HUES48 (cell line): ENCODE measurements at regions not wholly inside any gene's neighbourhood (a gene's known extent, or its start where the extent isn't known, plus 50 kb on each side); places are given as distances from the start of the nearest gene placed in this dataset.

Experiments
- H3K27ac ChIP-seq: one replicate; pipeline ENCODE4 v1.7.0; 2013; ENCODE audit warnings: low read depth, low read length, inconsistent platforms
- H3K27me3 ChIP-seq: 2 replicates; pipeline ENCODE4 v1.6.1; 2013; ENCODE audit warnings: mild to moderate bottlenecking, low read length; ENCODE audit not compliant: control insufficient read depth, insufficient read depth
- H3K36me3 ChIP-seq: 2 replicates; pipeline ENCODE4 v1.6.1; 2013; ENCODE audit warnings: low read length; ENCODE audit not compliant: control insufficient read depth, insufficient read depth
- H3K4me1 ChIP-seq: 2 replicates; pipeline ENCODE4 v1.6.1; 2013; ENCODE audit warnings: mild to moderate bottlenecking, low read length; ENCODE audit not compliant: control insufficient read depth, insufficient read depth
- H3K4me3 ChIP-seq: 2 replicates; pipeline ENCODE4 v1.5.1; 2013; ENCODE audit warnings: mild to moderate bottlenecking, low read depth, low read length
- H3K9ac ChIP-seq: 2 replicates; pipeline ENCODE4 v1.6.1; 2013; ENCODE audit warnings: mild to moderate bottlenecking, low read depth, low read length, moderate library complexity
- H3K9me3 ChIP-seq: 2 replicates; pipeline ENCODE4 v1.6.1; 2013; ENCODE audit warnings: low read length; ENCODE audit not compliant: control insufficient read depth, insufficient read depth

- Histone ChIP-seq H3K27ac (no peak overlapping the region), H3K9ac (no peak overlapping the region), H3K27me3 (no peaks in the 10 kb centered on the region), H3K9me3 (no peaks in the 10 kb centered on the region), H3K36me3 (no peaks in the 10 kb centered on the region), H3K4me3 (no peak overlapping the region), H3K4me1 (no peaks in the 10 kb centered on the region)
Measured at GRCh38 chr3:140752499-140752898, 74.6 kb downstream of the TRIM42 start.

DNA sequence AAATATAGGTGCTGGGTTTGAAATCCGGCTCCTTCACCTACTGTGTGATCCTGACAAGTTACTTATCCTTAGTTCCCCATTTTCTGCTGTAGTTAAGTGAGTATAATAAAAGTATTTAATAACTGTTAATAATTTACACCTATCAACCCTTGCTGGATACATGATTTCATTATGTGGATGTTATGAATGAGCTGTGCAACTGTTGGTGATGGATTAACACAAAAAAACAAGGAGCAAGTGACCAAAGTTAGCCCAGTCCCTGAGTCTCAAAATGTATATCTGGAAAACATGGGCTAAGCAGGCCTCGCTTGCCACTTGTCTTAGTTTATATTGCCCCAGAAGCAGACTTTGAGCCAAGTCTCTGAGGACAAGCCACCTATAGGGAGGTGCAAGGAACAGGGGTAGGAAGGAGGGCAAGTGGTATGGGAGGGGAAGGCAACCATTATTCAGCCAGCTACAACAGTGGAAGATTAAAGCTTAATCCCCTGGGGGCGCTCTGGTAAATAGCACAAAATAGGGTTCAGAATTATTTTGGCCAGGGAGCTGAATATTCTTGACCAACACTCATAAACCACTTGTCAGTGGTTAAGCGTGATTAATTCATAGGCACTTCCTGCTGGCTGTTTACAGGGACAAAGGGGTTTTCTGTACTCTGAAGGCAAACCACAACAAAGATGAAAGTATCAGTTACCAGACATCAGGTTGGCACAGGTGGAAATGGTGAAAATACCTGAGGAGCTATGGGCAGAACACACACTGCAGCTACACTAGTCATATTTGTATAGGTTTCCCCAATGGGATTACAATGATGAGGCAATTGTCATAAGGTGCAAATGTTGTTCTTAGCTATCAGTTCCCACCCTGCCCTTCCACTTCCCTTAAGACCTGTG, 76.2 kb downstream of the TRIM42 start:
- Histone ChIP-seq H3K27me3 (no peaks in the 10 kb centered on the region), H3K9ac (no peak overlapping the region), H3K36me3 (no peaks in the 10 kb centered on the region), H3K27ac (no peak overlapping the region), H3K4me3 (no peak overlapping the region), H3K9me3 (no peaks in the 10 kb centered on the region), H3K4me1 (no peaks in the 10 kb centered on the region)

- no peaks in the 10 kb centered on the region for H3K9me3 ChIP-seq
- H3K4me3 ChIP-seq = no peak overlapping the region
Measured at GRCh38 chr3:140754936-140755335, 77.1 kb downstream of the TRIM42 start.

DNA sequence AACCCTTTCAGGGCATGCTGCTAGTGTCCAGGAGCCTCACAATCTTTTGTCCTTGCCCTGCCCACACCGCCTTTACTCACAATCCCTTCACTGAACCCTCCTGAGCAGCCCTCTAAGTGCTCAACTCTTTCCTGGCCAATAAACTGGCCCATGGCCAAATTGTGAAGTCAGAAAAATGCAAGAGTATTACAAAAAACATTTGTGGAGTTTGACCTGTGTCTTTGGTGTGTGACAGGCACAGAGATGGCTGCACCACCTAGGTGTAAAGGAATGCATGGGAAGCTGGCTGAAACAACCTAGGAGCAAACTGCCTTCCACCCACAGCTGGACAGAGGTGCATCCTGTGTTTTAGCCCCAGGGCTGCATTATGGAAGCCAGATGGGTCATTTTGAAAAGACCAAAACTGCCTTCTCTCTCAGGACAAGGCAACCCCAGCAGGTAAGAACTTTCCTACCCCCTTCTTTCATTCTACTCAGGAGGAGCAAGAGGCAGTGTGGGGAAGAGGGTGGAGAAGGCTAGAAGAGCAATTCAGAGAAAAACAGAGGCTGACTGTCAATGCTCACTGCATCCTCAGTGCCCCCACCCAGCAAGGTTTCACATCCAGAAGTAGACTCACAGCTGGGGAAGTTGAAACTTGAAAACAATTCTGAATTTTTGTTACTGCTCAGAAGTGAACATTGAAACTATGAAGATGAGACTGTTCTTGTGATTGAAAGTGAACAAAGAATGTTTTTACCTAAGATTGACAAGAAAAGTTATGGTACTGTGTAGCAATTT, 78.6 kb downstream of the TRIM42 start:
- H3K27ac ChIP-seq = no peak overlapping the region
- no peaks in the 10 kb centered on the region for H3K4me1 ChIP-seq
- H3K9ac ChIP-seq = no peak overlapping the region

More at GRCh38 chr3:140754936-140755335, 77.1 kb downstream of the TRIM42 start:
- Histone ChIP-seq H3K9ac (no peak overlapping the region), H3K36me3 (no peaks in the 10 kb centered on the region), H3K27me3 (no peaks in the 10 kb centered on the region), H3K27ac (no peak overlapping the region), H3K4me1 (no peaks in the 10 kb centered on the region)

DNA sequence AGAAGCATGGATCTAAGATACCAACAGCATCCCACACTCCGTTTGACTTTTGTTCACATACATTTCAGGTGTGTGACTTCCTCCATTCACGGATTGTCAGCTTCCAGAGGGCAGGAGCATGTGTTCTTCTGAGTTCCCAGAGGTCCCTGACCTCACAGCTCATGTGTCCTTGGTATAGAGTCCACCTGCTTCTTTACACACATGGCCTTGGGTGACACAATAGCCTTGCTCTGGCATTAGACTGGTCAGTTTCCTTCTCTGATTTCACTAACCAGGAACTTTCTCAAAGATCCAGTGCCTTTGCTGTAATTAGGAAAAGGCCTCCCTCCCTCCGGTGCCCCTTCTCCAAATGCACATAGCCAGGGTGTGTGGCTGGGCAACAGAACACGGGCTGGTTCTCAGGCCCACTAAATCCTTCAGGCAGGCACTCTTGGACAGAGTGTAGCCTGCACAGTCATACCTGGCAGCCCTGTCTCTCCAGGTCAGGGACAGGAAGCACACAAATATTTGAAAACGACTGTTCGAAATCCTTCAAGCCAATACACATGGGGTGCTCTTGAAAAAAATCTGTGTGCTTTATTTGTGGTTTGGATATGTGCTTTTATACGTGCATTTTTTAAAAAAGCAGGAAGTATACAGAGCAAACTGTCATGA, 81.1 kb downstream of the TRIM42 start:
- Histone ChIP-seq H3K9me3 (no peaks in the 10 kb centered on the region), H3K36me3 (no peaks in the 10 kb centered on the region), H3K9ac (no peak overlapping the region), H3K4me1 (peaks cover 10% of the 10 kb centered on the region), H3K27ac (no peak overlapping the region), H3K4me3 (no peak overlapping the region), H3K27me3 (no peaks in the 10 kb centered on the region)

More for the DNA sequence above, 78.6 kb downstream of the TRIM42 start:
- Histone ChIP-seq H3K4me3 (no peak overlapping the region), H3K27me3 (no peaks in the 10 kb centered on the region), H3K9me3 (no peaks in the 10 kb centered on the region), H3K36me3 (no peaks in the 10 kb centered on the region)

DNA sequence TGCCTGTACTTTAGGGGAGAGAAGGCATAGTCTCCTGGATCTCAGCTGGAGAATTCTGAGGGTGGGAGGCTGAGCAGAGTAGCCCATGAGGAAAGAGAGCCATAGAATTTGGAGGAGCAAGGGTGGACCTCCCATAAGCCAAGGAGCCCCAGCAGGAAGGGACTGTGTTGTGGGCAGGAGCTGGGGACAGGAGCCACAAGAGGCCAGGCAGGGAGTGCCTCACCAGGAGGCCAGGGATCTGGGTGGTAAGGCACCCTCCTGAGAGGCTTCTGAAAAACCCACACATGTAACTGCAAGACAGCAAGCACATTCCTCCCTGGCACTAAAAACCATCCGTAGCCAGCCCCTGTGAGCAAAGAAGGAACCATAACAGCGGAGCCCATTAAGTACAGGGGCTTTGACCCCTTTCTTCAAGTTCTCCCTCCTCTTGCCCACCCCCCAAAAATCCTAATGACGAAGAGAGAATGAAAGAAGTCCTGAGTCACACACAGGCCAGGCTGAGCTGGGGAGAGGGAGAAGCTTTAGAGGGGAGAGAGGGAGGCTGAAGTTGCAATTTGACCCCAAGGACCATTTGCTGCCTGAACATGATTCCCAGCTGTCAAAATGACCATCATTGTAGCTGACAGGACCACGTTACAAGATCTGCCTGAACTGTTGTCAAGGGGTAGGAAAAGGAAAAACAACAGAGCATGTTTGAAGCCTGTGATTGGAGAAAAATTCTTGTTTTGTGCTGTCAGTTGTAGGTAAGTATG, 82.6 kb downstream of the TRIM42 start:
- Histone ChIP-seq H3K27me3 (no peaks in the 10 kb centered on the region), H3K36me3 (no peaks in the 10 kb centered on the region), H3K4me1 (peaks cover 11% of the 10 kb centered on the region), H3K27ac (no peak overlapping the region), H3K9ac (no peak overlapping the region), H3K4me3 (no peak overlapping the region), H3K9me3 (no peaks in the 10 kb centered on the region)

GRCh38 chr3:140761076-140761639, 83.3 kb downstream of the TRIM42 start:
- H3K36me3 ChIP-seq = no peaks in the 10 kb centered on the region
- no peak overlapping the region for H3K9ac ChIP-seq
- no peak overlapping the region for H3K4me3 ChIP-seq
- no peaks in the 10 kb centered on the region for H3K9me3 ChIP-seq
- H3K4me1 ChIP-seq = peaks cover 11% of the 10 kb centered on the region
- H3K27ac ChIP-seq = no peak overlapping the region
- no peaks in the 10 kb centered on the region for H3K27me3 ChIP-seq

- Histone ChIP-seq H3K36me3 (no peaks in the 10 kb centered on the region), H3K9ac (no peak overlapping the region), H3K4me3 (no peak overlapping the region), H3K27me3 (no peaks in the 10 kb centered on the region), H3K4me1 (peaks cover 11% of the 10 kb centered on the region), H3K9me3 (no peaks in the 10 kb centered on the region), H3K27ac (no peak overlapping the region)
Measured at GRCh38 chr3:140762746-140763145, 84.9 kb downstream of the TRIM42 start.

- H3K27ac ChIP-seq = no peak overlapping the region
- no peaks in the 10 kb centered on the region for H3K27me3 ChIP-seq
- H3K9me3 ChIP-seq = no peaks in the 10 kb centered on the region
- H3K4me3 ChIP-seq = no peak overlapping the region
- H3K9ac ChIP-seq = no peak overlapping the region
- H3K36me3 ChIP-seq = no peaks in the 10 kb centered on the region
- peaks cover 11% of the 10 kb centered on the region for H3K4me1 ChIP-seq
Measured at GRCh38 chr3:140763532-140763931, 85.7 kb downstream of the TRIM42 start.

DNA sequence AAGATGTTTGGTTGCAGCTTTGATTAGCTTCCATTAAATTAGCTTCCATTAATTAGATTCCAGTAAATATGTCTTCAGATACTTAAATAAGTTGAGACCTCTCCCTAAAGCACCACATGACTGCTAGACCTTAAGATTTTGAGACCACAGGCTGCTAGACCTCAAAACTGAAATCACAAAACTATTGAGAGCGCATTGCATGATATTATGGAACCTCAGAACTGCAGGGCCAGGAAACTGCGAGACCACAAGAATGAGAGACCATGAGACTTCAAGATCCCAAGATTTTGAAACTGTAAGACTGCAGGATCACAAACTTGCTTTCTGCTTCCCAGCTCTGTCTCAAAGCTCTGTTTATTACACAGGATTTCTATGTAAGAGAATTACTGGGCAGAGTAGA, 87.4 kb downstream of the TRIM42 start:
- no peak overlapping the region for H3K9ac ChIP-seq
- H3K27ac ChIP-seq = no peak overlapping the region
- H3K4me3 ChIP-seq = no peak overlapping the region

More for the DNA sequence above, 87.4 kb downstream of the TRIM42 start:
- H3K27me3 ChIP-seq = no peaks in the 10 kb centered on the region
- peaks cover 11% of the 10 kb centered on the region for H3K4me1 ChIP-seq
- H3K36me3 ChIP-seq = no peaks in the 10 kb centered on the region
- no peaks in the 10 kb centered on the region for H3K9me3 ChIP-seq
